ENCODE measurements at regions not wholly inside any gene's neighbourhood (a gene's known extent, or its start where the extent isn't known, plus 50 kb on each side); places are given as distances from the start of the nearest gene placed in this dataset.

DNA sequence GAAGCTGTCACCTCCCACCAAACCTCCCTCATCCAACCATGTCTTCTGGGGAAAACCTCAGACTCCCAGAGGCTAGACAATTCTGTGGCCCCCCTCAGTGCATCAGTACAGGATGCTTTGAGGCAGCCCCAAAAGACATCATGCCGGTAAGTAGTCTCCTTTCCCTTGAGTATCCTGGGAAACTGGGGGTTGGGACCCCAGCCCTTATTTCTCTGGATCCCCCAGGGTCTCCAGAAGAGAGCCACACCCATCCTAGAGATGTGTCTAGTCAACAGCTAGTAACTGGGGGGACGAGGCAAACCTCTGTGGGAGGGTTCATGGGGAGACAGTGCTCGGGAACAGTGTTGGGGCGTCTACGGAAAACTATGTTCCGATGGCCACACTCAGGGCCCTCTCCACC is 974.2 kb upstream of the TMEM132C start:
- Histone ChIP-seq H3K27me3 (ENCODE audit: insufficient read depth, poor library complexity, severe bottlenecking) (no peaks in the 10 kb centered on the region), H3K9me3 (ENCODE audit: severe bottlenecking) (no peaks in the 10 kb centered on the region), H3K4me1 (ENCODE audit: insufficient read depth, poor library complexity, severe bottlenecking) (no peaks in the 10 kb centered on the region), H3K27ac (ENCODE audit: poor library complexity, severe bottlenecking) (no peak overlapping the region), H3K4me3 (ENCODE audit: severe bottlenecking) (no peak overlapping the region), H3K36me3 (ENCODE audit: low read depth) (no peaks in the 10 kb centered on the region)
- ATAC-seq (ENCODE audit: low read depth): no peak
- no peak for DNase-seq (ENCODE audit: low spot score)
- TF ChIP-seq, protein P1, sequence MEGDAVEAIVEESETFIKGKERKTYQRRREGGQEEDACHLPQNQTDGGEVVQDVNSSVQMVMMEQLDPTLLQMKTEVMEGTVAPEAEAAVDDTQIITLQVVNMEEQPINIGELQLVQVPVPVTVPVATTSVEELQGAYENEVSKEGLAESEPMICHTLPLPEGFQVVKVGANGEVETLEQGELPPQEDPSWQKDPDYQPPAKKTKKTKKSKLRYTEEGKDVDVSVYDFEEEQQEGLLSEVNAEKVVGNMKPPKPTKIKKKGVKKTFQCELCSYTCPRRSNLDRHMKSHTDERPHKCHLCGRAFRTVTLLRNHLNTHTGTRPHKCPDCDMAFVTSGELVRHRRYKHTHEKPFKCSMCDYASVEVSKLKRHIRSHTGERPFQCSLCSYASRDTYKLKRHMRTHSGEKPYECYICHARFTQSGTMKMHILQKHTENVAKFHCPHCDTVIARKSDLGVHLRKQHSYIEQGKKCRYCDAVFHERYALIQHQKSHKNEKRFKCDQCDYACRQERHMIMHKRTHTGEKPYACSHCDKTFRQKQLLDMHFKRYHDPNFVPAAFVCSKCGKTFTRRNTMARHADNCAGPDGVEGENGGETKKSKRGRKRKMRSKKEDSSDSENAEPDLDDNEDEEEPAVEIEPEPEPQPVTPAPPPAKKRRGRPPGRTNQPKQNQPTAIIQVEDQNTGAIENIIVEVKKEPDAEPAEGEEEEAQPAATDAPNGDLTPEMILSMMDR (IDR thresholded peaks at IDR 0.05; ENCODE audit: poor library complexity, severe bottlenecking): no peak

DNA sequence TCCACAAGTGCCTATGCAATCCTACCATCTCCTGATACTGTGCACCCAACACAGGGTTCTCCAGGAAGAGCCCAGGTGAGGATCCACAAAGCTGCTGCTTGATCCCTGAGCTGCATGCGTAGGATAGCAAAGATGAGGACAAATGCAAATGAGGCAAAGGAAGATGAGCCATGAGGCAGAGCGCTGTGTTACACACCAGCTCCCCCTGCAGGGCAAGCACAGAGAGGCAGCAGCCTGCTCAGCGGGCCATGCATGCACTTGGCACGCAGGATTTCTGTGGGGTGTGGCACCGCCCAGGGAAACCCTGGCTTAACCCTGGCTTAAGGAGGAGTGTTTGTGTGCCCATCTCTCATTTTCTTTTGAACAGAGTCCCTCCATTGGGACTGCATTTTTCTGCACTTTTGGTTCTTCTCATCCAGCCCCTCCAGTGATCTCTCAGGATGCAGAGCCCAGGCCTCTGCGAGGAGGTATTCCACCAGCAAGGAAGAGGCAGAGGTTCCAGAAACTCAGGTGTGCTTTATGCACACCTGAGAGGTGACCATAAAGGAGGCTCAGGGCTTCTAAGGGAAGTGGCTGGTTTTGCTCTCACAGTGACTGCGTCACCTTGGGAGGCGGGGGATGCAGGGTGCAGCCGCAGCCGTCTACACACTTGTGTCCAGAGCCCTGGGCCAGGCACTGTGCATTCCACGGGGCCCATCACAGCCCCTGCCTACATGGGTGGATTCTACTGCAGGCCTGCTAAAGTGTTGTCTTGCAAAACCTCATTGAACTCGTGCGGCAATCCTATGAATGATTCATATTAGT is 973.3 kb upstream of the TMEM132C start:
- DNase-seq (ENCODE audit: low spot score): no peak
- Histone ChIP-seq H3K4me3 (ENCODE audit: severe bottlenecking) (no peak overlapping the region), H3K27me3 (ENCODE audit: insufficient read depth, poor library complexity, severe bottlenecking) (no peaks in the 10 kb centered on the region), H3K36me3 (ENCODE audit: low read depth) (no peaks in the 10 kb centered on the region), H3K27ac (ENCODE audit: poor library complexity, severe bottlenecking) (no peak overlapping the region), H3K4me1 (ENCODE audit: insufficient read depth, poor library complexity, severe bottlenecking) (no peaks in the 10 kb centered on the region), H3K9me3 (ENCODE audit: severe bottlenecking) (no peaks in the 10 kb centered on the region)
- TF ChIP-seq, protein P1 (IDR thresholded peaks at IDR 0.05; ENCODE audit: poor library complexity, severe bottlenecking): peak; percentile 72
- ATAC-seq (ENCODE audit: low read depth): peak; percentile 86

DNA sequence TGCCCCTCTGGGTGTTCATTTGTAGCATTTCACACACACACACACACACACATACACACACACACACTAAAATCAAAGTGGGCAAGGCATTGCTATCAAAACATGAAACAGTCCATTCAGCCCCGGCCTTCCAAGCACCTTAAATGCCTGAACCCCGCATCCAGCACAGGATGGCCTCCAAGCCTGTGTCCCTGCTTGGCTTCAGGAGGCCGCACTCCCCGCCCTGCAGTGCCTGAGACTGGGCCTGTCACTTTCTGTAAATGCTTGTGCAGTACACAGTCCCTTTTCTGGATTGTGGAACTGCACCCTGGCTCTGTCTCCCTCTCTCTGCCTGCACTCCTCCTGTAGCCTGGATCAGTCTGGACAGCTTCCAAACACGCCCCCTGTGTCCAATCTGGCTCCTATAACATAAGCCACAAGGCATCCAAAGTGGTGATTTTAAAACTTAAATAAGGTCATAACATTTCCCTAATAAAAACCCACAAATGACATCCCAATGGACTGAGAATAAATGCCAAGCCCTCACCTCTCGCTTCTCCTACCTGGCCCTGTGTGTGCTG is 972.2 kb upstream of the TMEM132C start:
- Histone ChIP-seq H3K27ac (ENCODE audit: poor library complexity, severe bottlenecking) (no peak overlapping the region), H3K27me3 (ENCODE audit: insufficient read depth, poor library complexity, severe bottlenecking) (no peaks in the 10 kb centered on the region), H3K4me3 (ENCODE audit: severe bottlenecking) (no peak overlapping the region), H3K36me3 (ENCODE audit: low read depth) (no peaks in the 10 kb centered on the region), H3K4me1 (ENCODE audit: insufficient read depth, poor library complexity, severe bottlenecking) (no peaks in the 10 kb centered on the region), H3K9me3 (ENCODE audit: severe bottlenecking) (no peaks in the 10 kb centered on the region)
- TF ChIP-seq, protein P1 (IDR thresholded peaks at IDR 0.05; ENCODE audit: poor library complexity, severe bottlenecking): no peak
- DNase-seq (ENCODE audit: low spot score) (no peak), ATAC-seq (ENCODE audit: low read depth) (no peak)

DNA sequence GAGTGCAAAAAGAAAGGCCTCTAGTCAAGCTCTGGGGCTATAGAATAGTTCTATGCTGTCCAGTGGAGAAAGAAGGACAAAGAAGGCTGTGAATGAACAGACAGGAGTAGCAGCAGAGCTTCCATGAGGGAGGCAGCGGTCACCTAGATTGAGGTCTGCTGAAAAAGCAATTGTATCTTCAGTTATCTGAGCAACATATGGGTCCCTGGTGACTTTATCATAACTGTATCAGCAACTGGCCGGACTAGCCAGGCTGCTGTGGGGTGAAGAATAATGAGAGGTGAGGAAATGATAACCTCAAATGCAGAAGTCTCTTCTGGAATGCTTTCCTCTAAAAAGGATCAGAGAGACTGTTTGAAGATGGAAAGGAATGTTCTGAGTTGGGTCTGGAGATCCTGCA is 971.3 kb upstream of the TMEM132C start:
- ATAC-seq (ENCODE audit: low read depth) (no peak), DNase-seq (ENCODE audit: low spot score) (no peak)
- Histone ChIP-seq H3K4me3 (ENCODE audit: severe bottlenecking) (no peak overlapping the region), H3K27ac (ENCODE audit: poor library complexity, severe bottlenecking) (no peak overlapping the region), H3K27me3 (ENCODE audit: insufficient read depth, poor library complexity, severe bottlenecking) (no peaks in the 10 kb centered on the region), H3K36me3 (ENCODE audit: low read depth) (no peaks in the 10 kb centered on the region), H3K4me1 (ENCODE audit: insufficient read depth, poor library complexity, severe bottlenecking) (no peaks in the 10 kb centered on the region), H3K9me3 (ENCODE audit: severe bottlenecking) (no peaks in the 10 kb centered on the region)
- TF ChIP-seq, protein P1 (IDR thresholded peaks at IDR 0.05; ENCODE audit: poor library complexity, severe bottlenecking): no peak

DNA sequence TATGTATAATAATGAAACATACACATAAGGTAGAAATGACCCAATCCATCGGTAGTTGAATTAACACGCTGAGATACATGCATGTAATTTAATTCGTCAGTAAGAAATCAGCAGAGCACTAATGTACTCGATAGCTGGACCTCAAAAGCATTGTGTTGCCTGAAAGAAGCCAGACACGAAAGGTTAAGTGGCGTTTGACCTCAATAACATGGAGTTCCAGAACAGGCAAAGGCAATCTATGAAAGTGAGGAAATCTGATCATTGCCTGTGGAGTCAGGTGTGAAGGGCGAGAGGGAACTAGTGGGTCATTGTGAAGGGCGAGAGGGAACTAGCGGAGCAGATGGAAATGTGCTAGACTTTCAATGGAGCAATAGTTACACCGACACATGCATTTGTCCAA is 970.4 kb upstream of the TMEM132C start:
- no peak overlapping the region for H3K4me3 ChIP-seq (ENCODE audit: severe bottlenecking)
- no peaks in the 10 kb centered on the region for H3K4me1 ChIP-seq (ENCODE audit: insufficient read depth, poor library complexity, severe bottlenecking)
- no peaks in the 10 kb centered on the region for H3K36me3 ChIP-seq (ENCODE audit: low read depth)
- H3K27ac ChIP-seq (ENCODE audit: poor library complexity, severe bottlenecking): no peak overlapping the region
- no peaks in the 10 kb centered on the region for H3K27me3 ChIP-seq (ENCODE audit: insufficient read depth, poor library complexity, severe bottlenecking)
- no peaks in the 10 kb centered on the region for H3K9me3 ChIP-seq (ENCODE audit: severe bottlenecking)
- no peak for DNase-seq (ENCODE audit: low spot score)
- TF ChIP-seq, protein P1 (IDR thresholded peaks at IDR 0.05; ENCODE audit: poor library complexity, severe bottlenecking): no peak
- no peak for ATAC-seq (ENCODE audit: low read depth)
